Endothelial cell of umbilical vein (primary cell): ENCODE measurements at regions not wholly inside any gene's neighbourhood (a gene's known extent, or its start where the extent isn't known, plus 50 kb on each side); places are given as distances from the start of the nearest gene placed in this dataset.

Source experiments
- CTCF ChIP-seq, 2 donors: IDR thresholded peaks; 1 replicate in 1 of 2; 2 replicates in 1 of 2; pipeline ENCODE4 v1.5.1; 2011; ENCODE audit warnings: low read length in 2 of 2, mild to moderate bottlenecking in 2 of 2, moderate library complexity in 2 of 2, control low read depth in 1 of 2, inconsistent platforms in 1 of 2, low read depth in 1 of 2; ENCODE audit not compliant: insufficient read depth in 1 of 2; ENCODE audit errors: extremely low read depth in 1 of 2
- EZH2 ChIP-seq: IDR thresholded peaks from 2 replicates; pipeline ENCODE4 v1.6.1; 2012; ENCODE audit warnings: borderline replicate concordance, low read depth, mild to moderate bottlenecking, moderate library complexity, low read length, inconsistent platforms; ENCODE audit not compliant: severe bottlenecking
- FOS ChIP-seq: IDR thresholded peaks from 2 replicates; pipeline ENCODE4 v1.6.1; 2011; ENCODE audit warnings: mild to moderate bottlenecking, low read length, moderate library complexity, borderline replicate concordance; ENCODE audit not compliant: insufficient read depth
- MYC ChIP-seq: IDR thresholded peaks from one replicate; pipeline ENCODE4 v1.6.1; 2011; ENCODE audit warnings: mild to moderate bottlenecking, low read depth, low read length
- POLR2A ChIP-seq: IDR thresholded peaks from 2 replicates; pipeline ENCODE4 v1.6.1; 2012; ENCODE audit warnings: low read depth, mild to moderate bottlenecking, control low read depth, low read length
- POLR2AphosphoS5 ChIP-seq: IDR thresholded peaks from 2 replicates; pipeline ENCODE4 v1.6.1; 2012; ENCODE audit warnings: low read depth, mild to moderate bottlenecking, control low read depth, low read length, moderate library complexity; ENCODE audit not compliant: insufficient read depth
- TF ChIP-seq, protein P1 (sequence below): IDR thresholded peaks from 2 replicates; pipeline ENCODE4 v1.6.1; 2011; ENCODE audit not compliant: insufficient read depth, insufficient read length

DNA sequence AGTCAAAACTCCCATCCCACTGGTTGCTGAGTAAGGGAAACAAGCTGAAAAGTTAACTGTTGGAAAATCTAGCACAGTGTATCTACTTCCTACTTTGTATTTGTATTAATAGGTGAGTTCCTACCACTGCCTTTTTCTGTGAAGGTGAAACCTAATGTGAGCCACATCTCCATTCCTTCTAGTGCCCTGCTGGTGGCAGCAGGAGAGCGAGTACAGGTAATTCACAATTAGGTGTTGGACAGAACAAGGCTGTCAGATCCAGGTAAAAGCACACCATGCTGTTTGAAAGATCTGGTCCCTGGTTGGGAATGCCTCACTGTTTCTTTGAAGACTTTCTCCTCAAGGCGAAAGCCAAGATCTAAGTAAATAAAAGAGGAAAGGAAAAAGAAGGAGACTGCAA is 528.4 kb downstream of the PKHD1 start:
- TF ChIP-seq CTCF (IDR thresholded peaks at IDR 0.05; ENCODE audit: extremely low read depth in 1 of 2, insufficient read depth in 1 of 2, low read depth in 1 of 2, low read length in 2 of 2) (no peak), EZH2 (no peak), POLR2AphosphoS5 (no peak), POLR2A (no peak), MYC (no peak), FOS (no peak)
- TF ChIP-seq, protein P1, sequence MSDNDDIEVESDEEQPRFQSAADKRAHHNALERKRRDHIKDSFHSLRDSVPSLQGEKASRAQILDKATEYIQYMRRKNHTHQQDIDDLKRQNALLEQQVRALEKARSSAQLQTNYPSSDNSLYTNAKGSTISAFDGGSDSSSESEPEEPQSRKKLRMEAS = no peak
